Cardiac fibroblast (primary cell): ENCODE measurements at regions not wholly inside any gene's neighbourhood (a gene's known extent, or its start where the extent isn't known, plus 50 kb on each side); places are given as distances from the start of the nearest gene placed in this dataset.

Experiments used
- DNase-seq, 2 donors: peaks; one replicate each; pipeline versions ENCODE4 v3.0.0 to v3.0.0-alpha.2; 2010; ENCODE audit warnings: low read depth in 2 of 2
- H3K4me3 ChIP-seq, 2 donors: replicated peaks in 1 of 2; 1 replicate in 1 of 2; 2 replicates in 1 of 2; pipeline ENCODE4 v1.5.1; 2011; ENCODE audit warnings: low read depth in 2 of 2, low read length in 2 of 2, mild to moderate bottlenecking in 2 of 2, moderate library complexity in 1 of 2
- CTCF ChIP-seq: IDR thresholded peaks from one replicate; pipeline ENCODE4 v1.5.1; 2011; ENCODE audit warnings: low read depth, mild to moderate bottlenecking, low read length, inconsistent platforms

GRCh38 chr6:125562156-125562555 is 187.3 kb upstream of the HEY2 start:
- no peak for TF ChIP-seq CTCF
- DNase-seq = no peak
- no peak overlapping the region for H3K4me3 ChIP-seq

GRCh38 chr6:125564941-125565340 is 184.5 kb upstream of the HEY2 start:
- no peak overlapping the region for H3K4me3 ChIP-seq
- TF ChIP-seq CTCF = no peak

GRCh38 chr6:125567407-125567806 is 182.0 kb upstream of the HEY2 start:
- TF ChIP-seq CTCF = no peak
- no peak overlapping the region for H3K4me3 ChIP-seq
- no peak for DNase-seq

More at GRCh38 chr6:125564941-125565340, 184.5 kb upstream of the HEY2 start:
- no peak for DNase-seq

- no peak for DNase-seq
- TF ChIP-seq CTCF = no peak
- H3K4me3 ChIP-seq = no peak overlapping the region
Observed at GRCh38 chr6:125568609-125569008, 180.8 kb upstream of the HEY2 start.

DNA sequence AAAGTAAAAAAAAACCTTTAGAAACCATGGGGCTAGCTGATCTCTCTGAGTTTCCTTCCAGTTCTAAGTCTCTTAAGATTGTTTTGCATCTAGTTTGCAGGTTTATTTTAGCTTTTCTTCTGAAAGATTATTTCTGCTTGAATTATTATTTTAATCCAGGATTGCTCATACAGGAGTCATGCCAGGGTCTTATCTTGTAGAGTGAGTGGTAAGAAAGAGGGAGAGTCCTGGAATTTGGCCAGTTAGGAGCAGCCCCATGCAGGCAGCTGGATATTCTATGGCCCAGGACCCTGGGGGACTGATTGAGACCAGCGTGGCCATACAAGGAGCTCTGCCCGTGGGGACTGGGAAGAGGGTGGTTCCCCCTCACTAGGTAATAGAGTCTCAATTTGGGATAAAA is 178.9 kb upstream of the HEY2 start:
- TF ChIP-seq CTCF = no peak
- H3K4me3 ChIP-seq = no peak overlapping the region
- peak in 1 of 2 donors; percentile 36 for DNase-seq

DNA sequence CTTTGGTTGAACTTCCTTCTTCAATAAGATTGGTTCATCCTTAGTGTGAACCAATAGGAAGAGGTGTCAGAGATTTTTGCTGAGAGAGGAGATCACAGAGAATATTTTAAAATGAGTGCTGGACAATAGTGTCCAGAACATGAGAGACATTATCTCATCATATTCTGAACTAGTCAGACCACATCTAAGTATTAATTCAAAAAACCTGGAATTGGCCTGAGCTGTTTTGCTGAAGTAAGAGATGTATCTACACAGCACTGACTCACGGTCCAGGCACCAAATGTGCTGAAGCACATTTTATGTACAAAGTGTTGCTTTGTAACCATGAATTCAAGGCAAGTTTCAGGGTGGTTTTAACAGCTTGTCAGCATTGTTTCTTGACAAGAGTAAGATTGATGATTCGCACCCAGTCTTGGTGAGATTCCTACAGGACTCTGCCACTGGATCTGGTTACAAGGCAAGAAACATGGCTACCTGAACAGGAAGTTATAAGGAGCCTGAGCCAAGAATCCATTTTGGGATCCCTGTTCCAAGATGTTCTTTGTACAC is 178.2 kb upstream of the HEY2 start:
- TF ChIP-seq CTCF = no peak
- no peak overlapping the region for H3K4me3 ChIP-seq
- peak in 1 of 2 donors; percentile 3 for DNase-seq

- H3K4me3 ChIP-seq = no peak overlapping the region
- no peak for DNase-seq
- TF ChIP-seq CTCF = no peak
Observed at GRCh38 chr6:125574604-125575003, 174.8 kb upstream of the HEY2 start.
